ENCODE measurements at regions not wholly inside any gene's neighbourhood (a gene's known extent, or its start where the extent isn't known, plus 50 kb on each side); places are given as distances from the start of the nearest gene placed in this dataset.

GRCh38 chr19:16013851-16014840 lies 62.1 kb upstream of the TPM4 start:
- no peak overlapping the region for H3K4me2 ChIP-seq
- CTCF ChIA-PET: no interaction called here

More at GRCh38 chr19:16013851-16014840, 62.1 kb upstream of the TPM4 start:
- H3K27ac ChIP-seq (ENCODE audit: low read depth in 2 of 2, low read length in 1 of 2): no peak overlapping the region
- DNase-seq: no peak
- no peaks in the 10 kb centered on the region for H3K9me3 ChIP-seq
- no peaks in the 10 kb centered on the region for H3K4me1 ChIP-seq (ENCODE audit: control insufficient read depth in 1 of 2, insufficient read depth in 2 of 2, low read depth in 1 of 2, low read length in 1 of 2)
- H3K9me2 ChIP-seq: no peaks in the 10 kb centered on the region
- no peak overlapping the region for H3K4me3 ChIP-seq (ENCODE audit: low read depth in 2 of 2, low read length in 1 of 2)
- H3K9ac ChIP-seq: no peak overlapping the region
- WGBS (ENCODE audit: low lambda C conversion rate): 89% methylated on average over 28 of the region's 31 CpGs
- no peak overlapping the region for H2AFZ ChIP-seq (ENCODE audit: low read depth)
- no peaks in the 10 kb centered on the region for H3K36me3 ChIP-seq (replicated peaks in 1 of 2; ENCODE audit: control insufficient read depth in 1 of 2, insufficient read depth in 2 of 2, low read length in 1 of 2)
- H3F3A ChIP-seq (replicated peaks; ENCODE audit: insufficient read depth): no peaks in the 10 kb centered on the region
- H3K27me3 ChIP-seq (ENCODE audit: insufficient read depth): no peaks in the 10 kb centered on the region; the same call in 1 of the 2 replicates
- POLR2A ChIA-PET: interaction anchor here (0.6 kb wide), 1 partner anchor 135 kb away, joined by 5 read pairs; no protein-coding TSS in a partner anchor
- TF ChIP-seq ZBTB33 (IDR thresholded peaks at IDR 0.05; ENCODE audit: borderline replicate concordance, low read depth): no peak
- no peak for TF ChIP-seq RXRA (IDR thresholded peaks at IDR 0.05; ENCODE audit: borderline replicate concordance, low read depth)
- TF ChIP-seq RAD21 (IDR thresholded peaks at IDR 0.05; ENCODE audit: low read length): no peak
- TF ChIP-seq TAF1 (IDR thresholded peaks at IDR 0.05; ENCODE audit: borderline replicate concordance, low read depth, low read length): no peak
- TF ChIP-seq GATA2 (CRISPR knock-in tag; IDR thresholded peaks at IDR 0.05): no peak
- no peak for TF ChIP-seq MAX (IDR thresholded peaks at IDR 0.05; ENCODE audit: low read depth)
- TF ChIP-seq TCF12 (IDR thresholded peaks at IDR 0.05): no peak
- TF ChIP-seq SMC3 (IDR thresholded peaks at IDR 0.05; ENCODE audit: low read depth, low read length): no peak
- no peak for TF ChIP-seq RFX5 (IDR thresholded peaks at IDR 0.05; ENCODE audit: low read length)
- no peak for TF ChIP-seq CTCF (IDR thresholded peaks at IDR 0.05)
- no peak for TF ChIP-seq JUND (IDR thresholded peaks at IDR 0.05)
- TF ChIP-seq USF1 (IDR thresholded peaks at IDR 0.05; ENCODE audit: borderline replicate concordance, low read depth): no peak
- no peak for TF ChIP-seq REST (IDR thresholded peaks at IDR 0.05; ENCODE audit: low read depth, low read length)
- no peak for TF ChIP-seq SIN3A (IDR thresholded peaks at IDR 0.05; ENCODE audit: borderline replicate concordance, low read depth, low read length)
- no peaks in the 10 kb centered on the region for H4K20me1 ChIP-seq (ENCODE audit: insufficient read depth)
- H3K79me2 ChIP-seq (ENCODE audit: insufficient read depth): no peaks in the 10 kb centered on the region

Data from SK-N-SH (cell line).